ENCODE measurements at regions not wholly inside any gene's neighbourhood (a gene's known extent, or its start where the extent isn't known, plus 50 kb on each side); places are given as distances from the start of the nearest gene placed in this dataset.

DNA sequence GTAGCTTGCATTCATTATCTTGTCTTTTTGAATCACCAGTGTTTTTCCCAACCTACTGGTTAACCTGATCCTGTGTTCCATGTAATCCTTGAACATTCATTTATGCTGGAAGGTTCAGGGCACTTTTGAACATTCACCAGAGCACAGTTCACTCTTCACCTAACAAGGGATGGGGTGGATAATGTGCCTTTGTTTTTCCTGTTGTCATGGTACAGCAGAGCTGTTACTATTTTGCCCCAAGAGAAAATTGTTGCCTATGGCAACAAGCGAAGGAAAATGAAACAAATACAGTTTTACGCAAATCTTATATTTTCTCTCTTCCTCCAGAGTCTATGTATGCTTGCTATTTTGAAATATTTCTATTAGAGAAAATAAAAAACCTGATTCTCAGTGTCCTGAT is 60.3 kb upstream of the RIOK2 start:
- Histone ChIP-seq H3K36me3 (replicated peaks in 1 of 2; ENCODE audit: control insufficient read depth in 1 of 2, insufficient read depth in 2 of 2, low read length in 2 of 2) (no peaks in the 10 kb centered on the region), H3K4me3 (replicated peaks in 1 of 3; ENCODE audit: low read depth in 2 of 3, low read length in 3 of 3) (no peak overlapping the region), H3K4me1 (ENCODE audit: control insufficient read depth in 1 of 2, insufficient read depth in 2 of 2, low read length in 2 of 2) (no peaks in the 10 kb centered on the region), H3K9me3 (replicated peaks in 1 of 2; ENCODE audit: control insufficient read depth in 1 of 2, insufficient read depth in 1 of 2, low read length in 2 of 2) (peaks cover 0 to 2% of the 10 kb centered on the region in 2 donors), H3K9ac (ENCODE audit: insufficient read depth, low read length, poor library complexity, severe bottlenecking) (no peak overlapping the region), H3K27ac (ENCODE audit: low read depth in 1 of 2, low read length in 2 of 2) (no peak overlapping the region), H3K27me3 (ENCODE audit: control insufficient read depth in 2 of 2, insufficient read depth in 2 of 2, low read length in 2 of 2) (no peaks in the 10 kb centered on the region), H4K20me1 (ENCODE audit: insufficient read depth, low read length) (no peaks in the 10 kb centered on the region), H2AFZ (ENCODE audit: insufficient read depth, low read depth, low read length, poor library complexity, severe bottlenecking) (no peak overlapping the region), H3K4me2 (replicated peaks; ENCODE audit: extremely low read depth, low read length, poor library complexity, severe bottlenecking) (no peak overlapping the region), H3K79me2 (ENCODE audit: insufficient read depth, low read length) (no peaks in the 10 kb centered on the region)
- Mint-ChIP-seq H3K36me3 (no peaks in the 10 kb centered on the region), H3K27me3 (ENCODE audit: low read depth in 3 of 3) (peaks cover 0 to 4% (median 0%) of the 10 kb centered on the region in 3 donors), H3K27ac (no peak overlapping the region), H3K4me3 (no peak overlapping the region), H3K9me3 (peaks cover 0 to 21% (median 4%) of the 10 kb centered on the region in 7 donors), H3K4me1 (no peaks in the 10 kb centered on the region)
- no peak for TF ChIP-seq CTCF (IDR thresholded peaks at IDR 0.05)
- no CpG with 5 or more reads among the region's 2 CpGs for WGBS (ENCODE audit: insufficient coverage)
- intact Hi-C loops (cut with micrococcal nuclease), result no loop called here
- DNase-seq, result no peak

DNA sequence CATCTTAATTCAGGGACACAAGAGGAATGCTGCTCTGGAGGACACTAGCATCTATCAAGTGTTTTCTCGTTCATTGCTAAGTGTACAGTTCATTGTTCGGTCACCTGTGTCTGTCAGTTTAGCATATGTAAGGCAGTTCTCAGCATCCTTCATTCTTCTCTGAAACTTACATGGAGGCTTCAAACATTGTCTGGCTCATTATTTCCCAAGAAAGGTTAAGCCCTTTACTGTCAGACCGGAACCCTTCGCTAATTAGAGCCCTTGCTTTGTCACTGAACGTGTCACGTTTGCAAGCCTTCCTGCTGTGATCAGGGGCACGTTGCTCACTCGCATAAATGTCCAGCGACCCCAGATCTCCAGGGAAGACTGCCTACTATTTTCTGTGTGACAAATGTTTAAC is 62.3 kb upstream of the RIOK2 start:
- H3K4me1 Mint-ChIP-seq, result no peaks in the 10 kb centered on the region
- no peak overlapping the region for H2AFZ ChIP-seq (ENCODE audit: insufficient read depth, low read depth, low read length, poor library complexity, severe bottlenecking)
- H4K20me1 ChIP-seq (ENCODE audit: insufficient read depth, low read length), result no peaks in the 10 kb centered on the region
- no peak for DNase-seq
- TF ChIP-seq CTCF (IDR thresholded peaks at IDR 0.05), result no peak
- 100% methylated on average over 3 of the region's 9 CpGs for WGBS (ENCODE audit: insufficient coverage)
- no peak overlapping the region for H3K4me3 Mint-ChIP-seq
- no peak overlapping the region for H3K27ac ChIP-seq (ENCODE audit: low read depth in 1 of 2, low read length in 2 of 2)
- no peaks in the 10 kb centered on the region for H3K79me2 ChIP-seq (ENCODE audit: insufficient read depth, low read length)
- no peaks in the 10 kb centered on the region for H3K4me1 ChIP-seq (ENCODE audit: control insufficient read depth in 1 of 2, insufficient read depth in 2 of 2, low read length in 2 of 2)
- intact Hi-C loops (cut with micrococcal nuclease), result no loop called here
- H3K9ac ChIP-seq (ENCODE audit: insufficient read depth, low read length, poor library complexity, severe bottlenecking), result no peak overlapping the region
- peaks cover 0 to 2% (median 0%) of the 10 kb centered on the region in 3 donors for H3K27me3 Mint-ChIP-seq (ENCODE audit: low read depth in 3 of 3)
- H3K9me3 ChIP-seq (replicated peaks in 1 of 2; ENCODE audit: control insufficient read depth in 1 of 2, insufficient read depth in 1 of 2, low read length in 2 of 2), result no peaks in the 10 kb centered on the region
- H3K27ac Mint-ChIP-seq, result no peak overlapping the region
- H3K4me2 ChIP-seq (replicated peaks; ENCODE audit: extremely low read depth, low read length, poor library complexity, severe bottlenecking), result no peak overlapping the region
- H3K27me3 ChIP-seq (ENCODE audit: control insufficient read depth in 2 of 2, insufficient read depth in 2 of 2, low read length in 2 of 2), result no peaks in the 10 kb centered on the region
- H3K36me3 ChIP-seq (replicated peaks in 1 of 2; ENCODE audit: control insufficient read depth in 1 of 2, insufficient read depth in 2 of 2, low read length in 2 of 2), result no peaks in the 10 kb centered on the region
- no peak overlapping the region for H3K4me3 ChIP-seq (replicated peaks in 1 of 3; ENCODE audit: low read depth in 2 of 3, low read length in 3 of 3)
- H3K36me3 Mint-ChIP-seq, result no peaks in the 10 kb centered on the region
- peaks cover 0 to 20% (median 5%) of the 10 kb centered on the region in 7 donors for H3K9me3 Mint-ChIP-seq
